Ectodermal cell (in vitro differentiated cells): ENCODE measurements at regions not wholly inside any gene's neighbourhood (a gene's known extent, or its start where the extent isn't known, plus 50 kb on each side); places are given as distances from the start of the nearest gene placed in this dataset.

Experiments used
- H3K27ac ChIP-seq: 2 replicates; pipeline ENCODE4 v1.7.0; 2013; ENCODE audit warnings: mild to moderate bottlenecking, low read depth, low read length; ENCODE audit not compliant: insufficient read depth, poor library complexity, severe bottlenecking
- H3K27me3 ChIP-seq: 2 replicates; pipeline ENCODE4 v1.7.0; 2013; ENCODE audit warnings: mild to moderate bottlenecking, low read length; ENCODE audit not compliant: insufficient read depth, control insufficient read depth, poor library complexity, severe bottlenecking
- H3K36me3 ChIP-seq: one replicate; pipeline ENCODE4 v1.7.0; 2013; ENCODE audit warnings: low read length; ENCODE audit not compliant: control insufficient read depth, insufficient read depth
- H3K4me1 ChIP-seq: one replicate; pipeline ENCODE4 v1.7.0; 2013; ENCODE audit warnings: low read length; ENCODE audit not compliant: control insufficient read depth, insufficient read depth
- H3K4me3 ChIP-seq: 2 replicates; pipeline ENCODE4 v1.7.0; 2013; ENCODE audit warnings: low read depth, low read length, control low read depth; ENCODE audit not compliant: insufficient read depth
- H3K9me3 ChIP-seq: 2 replicates; pipeline ENCODE4 v1.7.0; 2013; ENCODE audit warnings: mild to moderate bottlenecking, low read length, moderate library complexity; ENCODE audit not compliant: control insufficient read depth
- WGBS, 2 experiments: methylation state at CpG; one replicate each; pipeline ENCODE4 v1.1.7; 2013; ENCODE audit warnings: missing lambda C conversion rate in 2 of 2; 5-methylcytosine and 5-hydroxymethylcytosine counted together

DNA sequence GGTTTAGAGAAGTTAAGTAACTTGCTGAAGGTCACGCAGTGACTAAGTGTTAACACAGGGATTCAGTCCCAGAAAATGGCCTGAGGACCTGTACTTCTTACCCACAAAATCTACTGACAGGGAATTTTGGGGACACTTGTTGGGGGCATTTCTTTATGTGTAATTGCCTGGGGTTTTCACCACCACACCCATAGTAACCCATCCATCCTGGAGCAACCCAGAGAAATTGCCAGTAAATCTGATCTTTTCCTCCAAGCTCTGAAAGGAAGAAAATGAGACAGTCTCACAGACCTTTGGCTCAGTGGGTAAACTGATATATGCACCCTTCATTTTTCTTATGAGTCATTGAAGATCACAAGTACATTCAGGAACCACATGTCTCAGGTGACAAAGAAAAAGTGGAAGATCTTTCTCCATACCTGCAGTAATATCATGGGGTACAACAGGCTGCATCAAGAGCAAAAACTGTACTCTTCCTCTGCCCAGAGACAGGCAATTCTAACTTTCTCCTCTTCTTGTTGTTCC is 81.0 kb downstream of the NOG start:
- Histone ChIP-seq H3K36me3 (no peaks in the 10 kb centered on the region), H3K27me3 (peaks cover 13% of the 10 kb centered on the region)
- WGBS, 2 experiments, result 91 to 100% methylated on average over 1 of the region's 1 CpG

GRCh38 chr17:56675876-56676660 is 82.6 kb downstream of the NOG start:
- Histone ChIP-seq H3K36me3 (no peaks in the 10 kb centered on the region), H3K27ac (no peak overlapping the region), H3K4me3 (no peak overlapping the region), H3K27me3 (peaks cover 13% of the 10 kb centered on the region), H3K9me3 (no peaks in the 10 kb centered on the region), H3K4me1 (no peaks in the 10 kb centered on the region)
- WGBS, 2 experiments, result 95 to 100% methylated on average over 1 of the region's 1 CpG

More for the DNA sequence above, 81.0 kb downstream of the NOG start:
- Histone ChIP-seq H3K4me1 (no peaks in the 10 kb centered on the region), H3K9me3 (no peaks in the 10 kb centered on the region), H3K27ac (no peak overlapping the region), H3K4me3 (no peak overlapping the region)

DNA sequence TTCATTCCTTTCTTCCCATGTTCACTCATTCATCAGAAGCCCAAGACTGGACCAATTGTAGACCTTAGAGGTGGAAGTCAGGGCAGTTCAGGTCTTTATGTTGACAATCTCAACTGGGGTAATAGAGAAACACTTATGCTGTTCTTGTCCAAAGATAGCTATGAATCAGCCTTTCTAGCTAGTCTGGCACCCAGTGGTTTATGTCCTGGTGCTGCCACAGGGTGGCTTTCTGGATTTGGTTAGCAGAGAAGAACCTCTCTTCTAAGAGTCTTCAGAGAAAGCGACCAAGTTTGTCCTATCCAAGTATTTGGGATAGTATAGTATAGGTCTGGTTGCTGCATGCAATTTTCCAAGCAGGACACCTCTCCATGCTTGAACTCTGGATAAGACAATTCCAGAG is 83.3 kb downstream of the NOG start:
- Histone ChIP-seq H3K4me1 (no peaks in the 10 kb centered on the region), H3K9me3 (no peaks in the 10 kb centered on the region), H3K4me3 (no peak overlapping the region), H3K27me3 (peaks cover 13% of the 10 kb centered on the region), H3K27ac (no peak overlapping the region), H3K36me3 (no peaks in the 10 kb centered on the region)
- WGBS, 2 experiments, result 81 to 93% methylated on average over 1 of the region's 1 CpG

GRCh38 chr17:56678249-56679114 is 85.0 kb downstream of the NOG start:
- Histone ChIP-seq H3K9me3 (no peaks in the 10 kb centered on the region), H3K36me3 (no peaks in the 10 kb centered on the region), H3K27me3 (peaks cover 13% of the 10 kb centered on the region), H3K4me3 (peak overlapping the region; percentile 12), H3K4me1 (no peaks in the 10 kb centered on the region), H3K27ac (no peak overlapping the region)
- 75 to 82% methylated on average over 36 to 37 of the region's 37 CpGs for WGBS, 2 experiments

GRCh38 chr17:56679115-56679776 is 85.7 kb downstream of the NOG start:
- WGBS, 2 experiments, result 59% methylated on average over 9 to 12 of the region's 12 CpGs
- no peaks in the 10 kb centered on the region for H3K4me1 ChIP-seq
- H3K27ac ChIP-seq, result no peak overlapping the region
- peaks cover 13% of the 10 kb centered on the region for H3K27me3 ChIP-seq
- H3K4me3 ChIP-seq, result peak overlapping the region; percentile 12
- H3K36me3 ChIP-seq, result no peaks in the 10 kb centered on the region
- H3K9me3 ChIP-seq, result no peaks in the 10 kb centered on the region

DNA sequence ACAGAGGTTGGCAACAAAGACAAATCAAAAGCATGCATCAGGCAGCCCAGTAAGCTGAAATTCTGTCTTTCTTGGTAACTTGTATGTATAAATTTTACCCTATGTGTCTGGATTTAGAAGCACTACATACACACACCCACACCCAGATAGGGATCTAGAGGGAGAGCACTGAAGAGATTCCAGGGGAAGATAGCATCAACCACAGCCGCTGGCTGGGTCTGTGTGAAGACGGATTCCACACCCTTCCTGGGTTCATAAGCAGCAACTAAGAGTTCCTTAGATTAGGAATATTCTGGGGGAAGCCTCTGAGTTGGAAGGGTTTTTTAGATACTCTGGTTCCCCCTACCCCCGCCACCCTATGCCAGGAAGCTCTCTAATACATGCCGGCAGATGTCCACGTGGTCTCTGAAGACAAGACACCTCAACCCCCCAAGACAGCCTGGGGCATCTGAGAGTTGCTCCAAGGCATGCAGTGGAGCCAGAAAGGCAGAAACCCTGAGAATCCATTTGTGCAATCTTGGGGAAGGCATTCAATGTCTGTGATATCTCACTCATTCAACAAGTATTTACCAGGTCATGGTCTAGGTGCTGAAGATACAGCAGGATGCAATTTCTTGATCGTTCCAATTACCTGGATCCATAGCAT is 86.4 kb downstream of the NOG start:
- no peaks in the 10 kb centered on the region for H3K4me1 ChIP-seq
- H3K27ac ChIP-seq, result no peak overlapping the region
- no peak overlapping the region for H3K4me3 ChIP-seq
- WGBS, 2 experiments, result 91 to 95% methylated on average over 6 of the region's 6 CpGs
- peaks cover 13% of the 10 kb centered on the region for H3K27me3 ChIP-seq
- no peaks in the 10 kb centered on the region for H3K36me3 ChIP-seq
- no peaks in the 10 kb centered on the region for H3K9me3 ChIP-seq

DNA sequence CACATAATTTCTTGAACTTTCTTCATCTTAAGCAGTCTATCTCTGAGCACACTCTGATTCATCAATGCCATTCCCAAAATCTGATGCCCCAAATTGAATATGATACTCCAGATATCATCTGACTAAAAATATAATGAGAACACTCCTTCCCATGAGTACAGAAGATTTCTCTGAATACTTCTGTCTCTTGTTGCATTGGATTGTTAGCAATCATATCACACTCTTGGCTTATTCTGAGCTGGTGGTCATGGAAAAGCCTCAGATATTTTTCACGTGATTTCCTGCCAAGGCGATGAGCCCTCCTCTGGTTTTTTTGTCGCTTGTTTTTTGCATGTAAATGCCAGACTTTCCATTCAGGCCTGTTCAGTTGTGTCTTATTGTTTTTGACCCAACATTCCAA is 87.2 kb downstream of the NOG start:
- H3K27me3 ChIP-seq, result peaks cover 13% of the 10 kb centered on the region
- no peak overlapping the region for H3K27ac ChIP-seq
- H3K4me3 ChIP-seq, result no peak overlapping the region
- no peaks in the 10 kb centered on the region for H3K9me3 ChIP-seq
- WGBS, 2 experiments, result 77 to 84% methylated on average over 3 of the region's 3 CpGs
- H3K4me1 ChIP-seq, result no peaks in the 10 kb centered on the region
- no peaks in the 10 kb centered on the region for H3K36me3 ChIP-seq

DNA sequence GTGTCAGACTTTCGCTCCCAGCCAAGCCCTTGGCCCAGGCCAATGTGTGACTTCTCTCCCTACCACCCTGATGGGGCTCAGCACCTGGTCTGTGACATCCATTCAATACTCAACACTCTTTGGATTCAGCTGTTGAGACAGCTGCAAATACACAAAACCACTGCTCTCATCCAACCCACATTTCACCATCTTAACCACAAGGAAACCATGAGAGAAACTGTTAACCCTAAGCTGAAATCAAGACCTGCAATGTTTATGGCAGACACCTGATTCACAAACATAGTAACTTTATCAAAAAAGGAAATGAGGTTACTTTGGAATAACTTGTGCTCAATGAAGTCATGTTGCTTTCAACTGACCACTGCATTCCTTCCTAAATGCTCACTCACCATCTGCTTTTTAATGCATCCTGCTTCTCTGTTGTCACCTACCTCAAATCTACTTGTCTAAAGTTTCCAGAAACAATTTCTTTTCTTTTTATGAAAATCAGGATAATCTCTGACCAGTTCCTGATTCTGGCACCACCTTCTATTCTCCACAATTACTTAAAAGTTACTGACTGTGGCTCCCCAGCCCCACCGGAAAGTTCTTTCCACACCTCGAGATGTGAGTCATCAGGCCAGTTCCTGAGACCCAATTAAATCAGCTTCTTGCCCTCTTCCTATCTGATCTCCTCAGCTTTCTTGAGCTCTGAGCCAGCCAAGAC is 88.2 kb downstream of the NOG start:
- Histone ChIP-seq H3K4me1 (no peaks in the 10 kb centered on the region), H3K9me3 (no peaks in the 10 kb centered on the region), H3K4me3 (no peak overlapping the region), H3K27ac (no peak overlapping the region), H3K36me3 (no peaks in the 10 kb centered on the region), H3K27me3 (peaks cover 13% of the 10 kb centered on the region)
- WGBS, 2 experiments, result 91 to 95% methylated on average over 3 of the region's 3 CpGs

GRCh38 chr17:56688151-56688550 is 94.7 kb downstream of the NOG start:
- no peak overlapping the region for H3K27ac ChIP-seq
- no peaks in the 10 kb centered on the region for H3K4me1 ChIP-seq
- no peak overlapping the region for H3K4me3 ChIP-seq
- H3K27me3 ChIP-seq, result no peaks in the 10 kb centered on the region
- no peaks in the 10 kb centered on the region for H3K36me3 ChIP-seq
- 81 to 91% methylated on average over 1 of the region's 1 CpG for WGBS, 2 experiments
- no peaks in the 10 kb centered on the region for H3K9me3 ChIP-seq
